PC-9 (cell line): ENCODE measurements at regions not wholly inside any gene's neighbourhood (a gene's known extent, or its start where the extent isn't known, plus 50 kb on each side); places are given as distances from the start of the nearest gene placed in this dataset.

Source experiments
- BruUV-seq: library from RNA; stranded (reverse); fragments of 400-500 nt; replicated peaks from 2 replicates; lab custom pipeline; 2021; lab: Mats Ljungman, UMichigan
- CTCF ChIA-PET: fragments of 300-600 bp; sonication (Branson Sonifier 250); formaldehyde crosslinking; loops from one replicate; lab custom pipeline; 2022; ENCODE audit warnings: antibody characterized with exemption; lab: Charles Lee
- POLR2A ChIA-PET: fragments of 300-600 bp; sonication (Branson Sonifier 250); formaldehyde crosslinking; loops from one replicate; lab custom pipeline; 2022; ENCODE audit warnings: antibody characterized with exemption; ENCODE audit not compliant: unreplicated experiment; lab: Charles Lee
- DNase-seq, 2 experiments: peaks; one replicate each; pipeline versions ENCODE4 v3.0.0 to v3.0.0-alpha.2; 2015 to 2022; ENCODE audit warnings: mixed read lengths in 1 of 2
- H2AFZ ChIP-seq: fragments of 200-600 bp; sonication (generic); 2 replicates; pipeline ENCODE4 v1.8.1; 2017; ENCODE audit warnings: antibody characterized with exemption
- H3F3A ChIP-seq: fragments of 200-600 bp; sonication (generic); 2 replicates; pipeline ENCODE4 v1.8.1; 2017; ENCODE audit warnings: antibody characterized with exemption, mild to moderate bottlenecking, low read depth; ENCODE audit not compliant: insufficient read depth
- H3K27ac ChIP-seq: fragments of 200-600 bp; sonication (generic); 2 replicates; pipeline ENCODE4 v1.6.1; 2016; ENCODE audit warnings: mixed run types
- H3K27me3 ChIP-seq: fragments of 200-600 bp; sonication (generic); 2 replicates; pipeline ENCODE4 v1.6.1; 2016; ENCODE audit warnings: low read depth, mixed run types; ENCODE audit not compliant: insufficient read depth
- H3K36me3 ChIP-seq: fragments of 200-600 bp; sonication (generic); 2 replicates; pipeline ENCODE4 v1.6.1; 2016; ENCODE audit warnings: low read depth, mixed run types
- H3K4me1 ChIP-seq: fragments of 200-600 bp; sonication (generic); replicated peaks from 2 replicates; pipeline ENCODE4 v1.6.1; 2016; ENCODE audit warnings: mixed run types; ENCODE audit not compliant: insufficient read depth
- H3K4me2 ChIP-seq: fragments of 200-600 bp; sonication (generic); 2 replicates; pipeline ENCODE4 v1.6.1; 2017; ENCODE audit warnings: mixed run types
- H3K4me3 ChIP-seq: fragments of 200-600 bp; sonication (generic); 2 replicates; pipeline ENCODE4 v1.6.1; 2016; ENCODE audit warnings: mixed run types
- H3K79me2 ChIP-seq: fragments of 200-600 bp; sonication (generic); 2 replicates; pipeline ENCODE4 v1.6.1; 2017; ENCODE audit warnings: low read depth, mixed run types
- H3K9me2 ChIP-seq: fragments of 200-600 bp; sonication (generic); 2 replicates; pipeline ENCODE4 v1.8.1; 2017; ENCODE audit warnings: mild to moderate bottlenecking; ENCODE audit not compliant: insufficient read depth
- H3K9me3 ChIP-seq: fragments of 200-600 bp; sonication (generic); 2 replicates; pipeline ENCODE4 v1.8.1; 2016; ENCODE audit warnings: low read depth; ENCODE audit not compliant: insufficient read depth
- H4K20me1 ChIP-seq: fragments of 200-600 bp; sonication (generic); 2 replicates; pipeline ENCODE4 v1.8.1; 2017; ENCODE audit not compliant: insufficient read depth
- CTCF ChIP-seq: fragments of 200-600 bp; sonication (generic); conservative IDR thresholded peaks from 2 replicates; pipeline ENCODE4 v1.6.1; 2017; ENCODE audit warnings: mixed run types, antibody characterized with exemption, mild to moderate bottlenecking, moderate library complexity
- EZH2 ChIP-seq: fragments of 200-600 bp; sonication (generic); IDR thresholded peaks from 2 replicates; pipeline ENCODE4 v1.8.0; 2017; ENCODE audit warnings: antibody characterized with exemption, low read depth
- intact Hi-C: fragments of 100-400 bp; cut with micrococcal nuclease; formaldehyde crosslinking; loops from one replicate; pipeline ENCODE4 v1.10.0; 2022; ENCODE audit not compliant: unreplicated experiment

- CTCF ChIA-PET: no interaction called here
- intact Hi-C loops: no loop called here
- H3K36me3 ChIP-seq: no peaks in the 10 kb centered on the region
- H3K4me2 ChIP-seq: no peak overlapping the region
- no peak overlapping the region for H3K27ac ChIP-seq
- no peaks in the 10 kb centered on the region for H3K9me3 ChIP-seq
- POLR2A ChIA-PET: no interaction called here
- no peaks in the 10 kb centered on the region for H4K20me1 ChIP-seq
- H3K9me2 ChIP-seq: no peaks in the 10 kb centered on the region
- no peaks in the 10 kb centered on the region for H3F3A ChIP-seq
- H3K4me3 ChIP-seq: no peak overlapping the region
- TF ChIP-seq EZH2: no peak
- TF ChIP-seq CTCF: no peak
- no TSS peak for BruUV-seq
- H2AFZ ChIP-seq: no peak overlapping the region
- no peaks in the 10 kb centered on the region for H3K79me2 ChIP-seq
- peaks cover 90% of the 10 kb centered on the region for H3K27me3 ChIP-seq
- no peaks in the 10 kb centered on the region for H3K4me1 ChIP-seq
- DNase-seq: no peak
Observed at GRCh38 chr12:3416670-3417069, 74.3 kb upstream of the PRMT8 start.

DNA sequence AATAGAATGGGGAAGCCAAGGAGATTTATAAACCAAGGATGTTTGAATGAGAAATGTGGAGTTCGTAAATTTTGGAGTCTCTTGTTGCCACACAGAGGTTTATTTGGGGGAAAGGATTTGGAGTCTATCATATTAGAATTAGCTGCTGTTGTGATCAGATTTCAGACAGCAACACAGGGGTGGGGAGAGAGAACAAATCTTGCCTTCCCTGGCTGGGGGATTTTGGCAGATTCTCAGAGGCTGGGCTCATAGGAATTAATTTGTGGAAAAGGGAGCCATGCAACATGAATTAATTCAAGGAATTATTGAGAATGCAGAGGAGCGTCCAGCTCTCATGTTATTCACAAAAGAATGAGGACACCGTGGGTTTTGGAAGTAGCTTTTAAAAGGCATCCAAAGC lies 73.9 kb upstream of the PRMT8 start:
- no peak for DNase-seq
- H3F3A ChIP-seq: no peaks in the 10 kb centered on the region
- intact Hi-C loops: no loop called here
- H2AFZ ChIP-seq: no peak overlapping the region
- no peak overlapping the region for H3K4me3 ChIP-seq
- no peaks in the 10 kb centered on the region for H3K9me3 ChIP-seq
- H3K4me1 ChIP-seq: no peaks in the 10 kb centered on the region
- no peaks in the 10 kb centered on the region for H3K36me3 ChIP-seq
- H3K79me2 ChIP-seq: no peaks in the 10 kb centered on the region
- ChIA-PET CTCF (no interaction called here), POLR2A (no interaction called here)
- no peaks in the 10 kb centered on the region for H4K20me1 ChIP-seq
- no peak overlapping the region for H3K27ac ChIP-seq
- no TSS peak for BruUV-seq
- H3K4me2 ChIP-seq: no peak overlapping the region
- TF ChIP-seq EZH2 (no peak), CTCF (no peak)
- no peaks in the 10 kb centered on the region for H3K9me2 ChIP-seq
- peaks cover 90% of the 10 kb centered on the region for H3K27me3 ChIP-seq

DNA sequence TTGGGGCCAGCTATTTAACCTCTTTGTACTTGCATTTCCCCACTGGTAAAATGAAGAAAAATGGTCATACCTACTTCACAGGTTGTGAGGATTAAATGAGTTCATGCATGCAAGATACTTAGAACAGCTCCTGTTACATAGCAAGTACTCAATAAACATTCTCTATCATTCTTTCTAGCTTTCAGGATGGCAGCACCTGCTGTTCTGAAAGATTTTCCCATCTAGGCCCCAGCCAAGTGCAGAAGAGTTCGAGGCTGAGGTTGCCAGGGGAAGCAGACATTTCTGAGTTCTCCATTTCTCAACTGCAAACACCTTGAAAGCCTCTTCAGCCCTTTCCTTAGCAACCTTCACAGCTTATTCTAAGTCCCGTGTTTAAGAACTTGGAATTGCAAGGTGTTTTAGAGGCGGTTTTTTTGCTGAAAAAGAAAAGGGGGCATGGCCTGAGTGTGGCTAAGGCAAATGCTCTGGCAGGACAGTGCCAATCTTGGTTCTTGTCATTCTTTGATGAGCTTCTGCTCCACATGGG lies 73.0 kb upstream of the PRMT8 start:
- Histone ChIP-seq H3K4me3 (no peak overlapping the region), H3K4me1 (no peaks in the 10 kb centered on the region), H3K36me3 (no peaks in the 10 kb centered on the region), H4K20me1 (no peaks in the 10 kb centered on the region), H3K9me2 (no peaks in the 10 kb centered on the region), H3K79me2 (no peaks in the 10 kb centered on the region), H3K27ac (no peak overlapping the region), H2AFZ (no peak overlapping the region), H3K4me2 (no peak overlapping the region), H3F3A (no peaks in the 10 kb centered on the region), H3K9me3 (no peaks in the 10 kb centered on the region), H3K27me3 (peaks cover 93% of the 10 kb centered on the region)
- ChIA-PET CTCF (no interaction called here), POLR2A (no interaction called here)
- intact Hi-C loops: no loop called here
- no peak for DNase-seq
- no TSS peak for BruUV-seq
- no peak for TF ChIP-seq CTCF
- no peak for TF ChIP-seq EZH2
